ENCODE measurements at regions not wholly inside any gene's neighbourhood (a gene's known extent, or its start where the extent isn't known, plus 50 kb on each side); places are given as distances from the start of the nearest gene placed in this dataset.

- DNase-seq (ENCODE audit: low read depth, low spot score): no peak
These were observed 977.4 kb upstream of the FAT3 start for GRCh38 chr11:91247009-91247735.

- DNase-seq (ENCODE audit: low read depth, low spot score): no peak
These were observed 979.7 kb upstream of the FAT3 start for GRCh38 chr11:91244912-91245311.

GRCh38 chr11:91243630-91244029, 981.0 kb upstream of the FAT3 start:
- no peak for DNase-seq (ENCODE audit: low read depth, low spot score)

GRCh38 chr11:91243051-91243450, 981.6 kb upstream of the FAT3 start:
- DNase-seq (ENCODE audit: low read depth, low spot score): no peak

- DNase-seq (ENCODE audit: low read depth, low spot score): no peak
These were observed 983.4 kb upstream of the FAT3 start for GRCh38 chr11:91241226-91241625.

GRCh38 chr11:91239359-91239758, 985.3 kb upstream of the FAT3 start:
- DNase-seq (ENCODE audit: low read depth, low spot score): no peak

- no peak for DNase-seq (ENCODE audit: low read depth, low spot score)
These were observed 993.4 kb upstream of the FAT3 start for GRCh38 chr11:91231226-91231625.

GRCh38 chr11:91230647-91231046, 994.0 kb upstream of the FAT3 start:
- DNase-seq (ENCODE audit: low read depth, low spot score): no peak

GRCh38 chr11:91222830-91223229, 1000.0 kb upstream of the CHORDC1 start:
- DNase-seq (ENCODE audit: low read depth, low spot score): no peak

- DNase-seq (ENCODE audit: low read depth, low spot score): peak; percentile 5
These were observed 997.8 kb upstream of the CHORDC1 start for GRCh38 chr11:91220476-91221202.

- DNase-seq (ENCODE audit: low read depth, low spot score): peak; percentile 8
These were observed 996.7 kb upstream of the CHORDC1 start for GRCh38 chr11:91219535-91219934.

- no peak for DNase-seq (ENCODE audit: low read depth, low spot score)
These were observed 986.9 kb upstream of the CHORDC1 start for GRCh38 chr11:91209751-91210150.

- DNase-seq (ENCODE audit: low read depth, low spot score): no peak
These were observed 986.5 kb upstream of the CHORDC1 start for GRCh38 chr11:91209306-91209705.

GRCh38 chr11:91199866-91200265, 977.0 kb upstream of the CHORDC1 start:
- no peak for DNase-seq (ENCODE audit: low read depth, low spot score)

- no peak for DNase-seq (ENCODE audit: low read depth, low spot score)
These were observed 971.7 kb upstream of the CHORDC1 start for GRCh38 chr11:91194546-91194945.

GRCh38 chr11:91188484-91188883, 965.6 kb upstream of the CHORDC1 start:
- no peak for DNase-seq (ENCODE audit: low read depth, low spot score)

- DNase-seq (ENCODE audit: low read depth, low spot score): no peak
These were observed 964.5 kb upstream of the CHORDC1 start for GRCh38 chr11:91187314-91187713.

GRCh38 chr11:91178366-91178765, 955.5 kb upstream of the CHORDC1 start:
- DNase-seq (ENCODE audit: low read depth, low spot score): no peak

- DNase-seq (ENCODE audit: low read depth, low spot score): no peak
These were observed 951.9 kb upstream of the CHORDC1 start for GRCh38 chr11:91174734-91175133.

GRCh38 chr11:91174193-91174592, 951.3 kb upstream of the CHORDC1 start:
- DNase-seq (ENCODE audit: low read depth, low spot score): no peak

GRCh38 chr11:91173701-91174100, 950.9 kb upstream of the CHORDC1 start:
- DNase-seq (ENCODE audit: low read depth, low spot score): no peak

GRCh38 chr11:91170711-91171110, 947.9 kb upstream of the CHORDC1 start:
- DNase-seq (ENCODE audit: low read depth, low spot score): no peak

GRCh38 chr11:91164452-91164822, 941.6 kb upstream of the CHORDC1 start:
- no peak for DNase-seq (ENCODE audit: low read depth, low spot score)

All from astrocyte of the hippocampus (primary cell).